HL-60 (cell line): ENCODE measurements at regions not wholly inside any gene's neighbourhood (a gene's known extent, or its start where the extent isn't known, plus 50 kb on each side); places are given as distances from the start of the nearest gene placed in this dataset.

Source experiments
- POLR2AphosphoS5 ChIP-seq: IDR thresholded peaks from 2 replicates; pipeline ENCODE4 v1.6.1; 2012; ENCODE audit warnings: low read depth
- TF ChIP-seq, protein P1 (sequence below): IDR thresholded peaks from one replicate; pipeline ENCODE4 v1.5.1; 2011; ENCODE audit warnings: low read length, control low read depth, inconsistent platforms; ENCODE audit not compliant: insufficient read depth

DNA sequence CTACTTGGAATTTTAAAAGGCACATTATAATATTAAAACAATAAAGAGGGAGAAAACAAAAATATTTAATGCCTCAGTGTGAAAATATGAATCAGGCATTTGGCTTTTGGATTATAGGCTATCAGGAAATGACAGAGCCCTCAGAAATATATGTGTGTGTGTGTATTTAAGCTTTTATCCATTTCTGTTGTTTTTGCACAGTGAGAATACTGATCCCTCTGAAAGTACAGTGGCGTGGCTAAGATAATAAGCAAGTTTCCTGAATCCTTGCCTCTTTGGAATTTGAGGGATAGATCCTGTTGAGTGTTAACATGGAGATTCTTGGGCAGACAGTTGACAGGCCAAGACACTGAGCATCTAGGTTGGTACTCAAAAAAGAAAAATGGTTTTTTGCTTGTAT lies 234.8 kb upstream of the ZBTB20 start:
- TF ChIP-seq, protein P1, sequence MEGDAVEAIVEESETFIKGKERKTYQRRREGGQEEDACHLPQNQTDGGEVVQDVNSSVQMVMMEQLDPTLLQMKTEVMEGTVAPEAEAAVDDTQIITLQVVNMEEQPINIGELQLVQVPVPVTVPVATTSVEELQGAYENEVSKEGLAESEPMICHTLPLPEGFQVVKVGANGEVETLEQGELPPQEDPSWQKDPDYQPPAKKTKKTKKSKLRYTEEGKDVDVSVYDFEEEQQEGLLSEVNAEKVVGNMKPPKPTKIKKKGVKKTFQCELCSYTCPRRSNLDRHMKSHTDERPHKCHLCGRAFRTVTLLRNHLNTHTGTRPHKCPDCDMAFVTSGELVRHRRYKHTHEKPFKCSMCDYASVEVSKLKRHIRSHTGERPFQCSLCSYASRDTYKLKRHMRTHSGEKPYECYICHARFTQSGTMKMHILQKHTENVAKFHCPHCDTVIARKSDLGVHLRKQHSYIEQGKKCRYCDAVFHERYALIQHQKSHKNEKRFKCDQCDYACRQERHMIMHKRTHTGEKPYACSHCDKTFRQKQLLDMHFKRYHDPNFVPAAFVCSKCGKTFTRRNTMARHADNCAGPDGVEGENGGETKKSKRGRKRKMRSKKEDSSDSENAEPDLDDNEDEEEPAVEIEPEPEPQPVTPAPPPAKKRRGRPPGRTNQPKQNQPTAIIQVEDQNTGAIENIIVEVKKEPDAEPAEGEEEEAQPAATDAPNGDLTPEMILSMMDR, result no peak
- TF ChIP-seq POLR2AphosphoS5, result no peak
